GM23338 (cell line): ENCODE measurements at regions not wholly inside any gene's neighbourhood (a gene's known extent, or its start where the extent isn't known, plus 50 kb on each side); places are given as distances from the start of the nearest gene placed in this dataset.

ENCODE experiments used
- ATAC-seq: fragments of 200-7000 bp; cut with Tn5 transposase; 3 replicates; pipeline ENCODE4 v1.9.1; 2020
- DNase-seq: peaks from one replicate; pipeline ENCODE4 v3.0.0-alpha.2; 2015; ENCODE audit warnings: low spot score
- H2AFZ ChIP-seq: fragments of 200-600 bp; sonication (generic); 2 replicates; pipeline ENCODE4 v1.8.0; 2016; ENCODE audit warnings: antibody characterized with exemption, mild to moderate bottlenecking, moderate library complexity
- H3F3A ChIP-seq: fragments of 200-600 bp; sonication (generic); replicated peaks from 2 replicates; pipeline ENCODE4 v1.8.0; 2017; ENCODE audit warnings: antibody characterized with exemption, mixed run types, low read depth
- H3K27ac ChIP-seq: fragments of 200-600 bp; sonication (generic); 2 replicates; pipeline ENCODE4 v1.6.1; 2016; ENCODE audit warnings: low read depth
- H3K27me3 ChIP-seq: fragments of 200-600 bp; sonication (generic); 2 replicates; pipeline ENCODE4 v1.8.0; 2016; ENCODE audit warnings: mild to moderate bottlenecking, mixed run types, moderate library complexity; ENCODE audit not compliant: insufficient read depth
- H3K36me3 ChIP-seq: fragments of 200-600 bp; sonication (generic); 2 replicates; pipeline ENCODE4 v1.8.0; 2016; ENCODE audit warnings: mild to moderate bottlenecking; ENCODE audit not compliant: insufficient read depth
- H3K4me1 ChIP-seq: fragments of 200-600 bp; sonication (generic); 2 replicates; pipeline ENCODE4 v1.8.0; 2016; ENCODE audit warnings: mild to moderate bottlenecking, moderate library complexity; ENCODE audit not compliant: insufficient read depth
- H3K4me2 ChIP-seq: fragments of 200-600 bp; sonication (generic); 2 replicates; pipeline ENCODE4 v1.7.1; 2017; ENCODE audit warnings: mixed run types
- H3K4me3 ChIP-seq: fragments of 200-600 bp; sonication (generic); 2 replicates; pipeline ENCODE4 v1.6.1; 2016; ENCODE audit warnings: mixed run types
- H3K79me2 ChIP-seq: fragments of 200-600 bp; sonication (generic); replicated peaks from 2 replicates; pipeline ENCODE4 v1.8.0; 2017; ENCODE audit warnings: mild to moderate bottlenecking; ENCODE audit not compliant: insufficient read depth
- H3K9me2 ChIP-seq: fragments of 200-600 bp; sonication (generic); 2 replicates; pipeline ENCODE4 v1.8.0; 2017; ENCODE audit not compliant: insufficient read depth
- H4K20me1 ChIP-seq: fragments of 200-600 bp; sonication (generic); replicated peaks from 2 replicates; pipeline ENCODE4 v1.8.0; 2017; ENCODE audit warnings: mild to moderate bottlenecking; ENCODE audit not compliant: insufficient read depth
- H3K27ac Mint-ChIP-seq: 2 replicates; pipeline ENCODE4 v1.8.0; 2020; ENCODE audit warnings: inconsistent platforms, mild to moderate bottlenecking, moderate library complexity, mixed read lengths
- H3K27me3 Mint-ChIP-seq: 3 replicates; pipeline ENCODE4 v1.8.0; 2022; ENCODE audit warnings: low read depth, mild to moderate bottlenecking, moderate library complexity, mixed read lengths, inconsistent platforms; ENCODE audit not compliant: insufficient read depth, poor library complexity
- H3K36me3 Mint-ChIP-seq: 3 replicates; pipeline ENCODE4 v1.8.0; 2021; ENCODE audit warnings: low read depth, mild to moderate bottlenecking, inconsistent platforms, moderate library complexity, mixed read lengths
- H3K4me1 Mint-ChIP-seq: 3 replicates; pipeline ENCODE4 v1.8.0; 2020; ENCODE audit warnings: mild to moderate bottlenecking, inconsistent platforms, mixed read lengths
- H3K4me3 Mint-ChIP-seq: 3 replicates; pipeline ENCODE4 v1.8.0; 2021; ENCODE audit warnings: moderate library complexity, mild to moderate bottlenecking, inconsistent platforms, mixed read lengths
- H3K9me3 Mint-ChIP-seq: 3 replicates; pipeline ENCODE4 v1.8.0; 2020; ENCODE audit warnings: moderate library complexity, mild to moderate bottlenecking, inconsistent platforms, mixed read lengths
- CREB1 ChIP-seq: fragments of 250-450 bp; sonication (Bioruptor Pico); IDR thresholded peaks from 2 replicates; pipeline ENCODE4 v1.5.0; 2020; ENCODE audit warnings: low read depth, mild to moderate bottlenecking, moderate library complexity
- EZH2 ChIP-seq: fragments of 200-600 bp; sonication (generic); IDR thresholded peaks from one replicate; pipeline ENCODE4 v1.8.0; 2017; ENCODE audit warnings: antibody characterized with exemption, mild to moderate bottlenecking, low read depth; ENCODE audit not compliant: unreplicated experiment
- EZH2phosphoT487 ChIP-seq: fragments of 200-600 bp; sonication (generic); IDR thresholded peaks from one replicate; pipeline ENCODE4 v1.8.1; 2018; ENCODE audit warnings: antibody characterized with exemption; ENCODE audit not compliant: unreplicated experiment
- JUNB ChIP-seq: IDR thresholded peaks from one replicate; pipeline ENCODE4 v1.6.1; 2016; ENCODE audit warnings: antibody characterized with exemption; ENCODE audit not compliant: unreplicated experiment
- NANOG ChIP-seq: IDR thresholded peaks from 2 replicates; pipeline ENCODE4 v1.6.1; 2016; ENCODE audit warnings: antibody characterized with exemption, borderline replicate concordance
- POLR2AphosphoS5 ChIP-seq: IDR thresholded peaks from 2 replicates; pipeline ENCODE4 v1.6.1; 2016; ENCODE audit warnings: antibody characterized with exemption, low read depth
- ZNF114 ChIP-seq: fragments of 250-450 bp; sonication (Bioruptor Pico); IDR thresholded peaks from 2 replicates; pipeline ENCODE4 v1.5.0; 2020; ENCODE audit warnings: mild to moderate bottlenecking, moderate library complexity
- ZNF331 ChIP-seq: fragments of 250-450 bp; sonication (Bioruptor Pico); IDR thresholded peaks from 2 replicates; pipeline ENCODE4 v1.5.0; 2020; ENCODE audit warnings: low read depth, mild to moderate bottlenecking, moderate library complexity
- TF ChIP-seq, protein P1 (sequence below): IDR thresholded peaks from 2 replicates; pipeline ENCODE4 v1.6.1; 2016; ENCODE audit warnings: antibody characterized with exemption

DNA sequence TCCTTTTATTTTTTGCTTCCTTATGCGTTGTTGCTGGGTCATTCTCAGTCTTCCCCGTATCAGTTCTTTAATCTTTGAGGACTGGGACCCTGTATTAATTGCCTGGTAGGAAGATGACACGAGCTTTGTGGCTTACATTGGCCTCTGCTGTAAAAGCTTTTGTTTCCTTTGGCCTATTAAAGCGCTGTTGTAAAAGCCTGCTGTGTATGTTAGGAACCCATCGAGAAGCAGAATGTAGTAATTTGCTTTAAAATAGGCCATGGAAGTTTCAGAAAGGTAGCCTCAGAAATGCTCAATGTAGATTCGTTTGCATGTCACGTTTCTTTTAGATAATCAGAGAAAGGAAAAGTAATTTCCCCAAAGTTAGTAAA, 257.5 kb upstream of the STARD13 start:
- H3K36me3 Mint-ChIP-seq, result peaks cover 2% of the 10 kb centered on the region; the same call in 1 of the 3 replicates
- H3K4me2 ChIP-seq, result peak overlapping the region; percentile 61
- H3K79me2 ChIP-seq, result no peaks in the 10 kb centered on the region
- H3F3A ChIP-seq, result peaks cover 7% of the 10 kb centered on the region; the same call in 1 of the 2 replicates
- TF ChIP-seq JUNB, result no peak
- TF ChIP-seq, protein P1, sequence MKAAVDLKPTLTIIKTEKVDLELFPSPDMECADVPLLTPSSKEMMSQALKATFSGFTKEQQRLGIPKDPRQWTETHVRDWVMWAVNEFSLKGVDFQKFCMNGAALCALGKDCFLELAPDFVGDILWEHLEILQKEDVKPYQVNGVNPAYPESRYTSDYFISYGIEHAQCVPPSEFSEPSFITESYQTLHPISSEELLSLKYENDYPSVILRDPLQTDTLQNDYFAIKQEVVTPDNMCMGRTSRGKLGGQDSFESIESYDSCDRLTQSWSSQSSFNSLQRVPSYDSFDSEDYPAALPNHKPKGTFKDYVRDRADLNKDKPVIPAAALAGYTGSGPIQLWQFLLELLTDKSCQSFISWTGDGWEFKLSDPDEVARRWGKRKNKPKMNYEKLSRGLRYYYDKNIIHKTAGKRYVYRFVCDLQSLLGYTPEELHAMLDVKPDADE, result no peak
- no peak for TF ChIP-seq ZNF331 (CRISPR knock-in tag)
- TF ChIP-seq NANOG, result peak; percentile 62
- TF ChIP-seq POLR2AphosphoS5, result peak; percentile 45; the same call in 1 of the 2 replicates
- no peak for TF ChIP-seq CREB1
- H2AFZ ChIP-seq, result no peak overlapping the region
- peak overlapping the region; percentile 100 for H3K27ac Mint-ChIP-seq
- H3K4me1 Mint-ChIP-seq, result peaks cover 42% of the 10 kb centered on the region
- ATAC-seq, result peak; percentile 65
- H3K4me3 ChIP-seq, result peak overlapping the region; percentile 63
- no peaks in the 10 kb centered on the region; the same call in 2 of the 3 replicates for H3K9me3 Mint-ChIP-seq
- peak; percentile 74 for DNase-seq
- H3K27me3 Mint-ChIP-seq, result peaks cover 9% of the 10 kb centered on the region
- H4K20me1 ChIP-seq, result no peaks in the 10 kb centered on the region
- no peaks in the 10 kb centered on the region for H3K9me2 ChIP-seq
- H3K27ac ChIP-seq, result peak overlapping the region; percentile 100
- no peaks in the 10 kb centered on the region for H3K36me3 ChIP-seq
- no peaks in the 10 kb centered on the region for H3K27me3 ChIP-seq
- peak overlapping the region; percentile 91 for H3K4me3 Mint-ChIP-seq
- peaks cover 33% of the 10 kb centered on the region for H3K4me1 ChIP-seq

DNA sequence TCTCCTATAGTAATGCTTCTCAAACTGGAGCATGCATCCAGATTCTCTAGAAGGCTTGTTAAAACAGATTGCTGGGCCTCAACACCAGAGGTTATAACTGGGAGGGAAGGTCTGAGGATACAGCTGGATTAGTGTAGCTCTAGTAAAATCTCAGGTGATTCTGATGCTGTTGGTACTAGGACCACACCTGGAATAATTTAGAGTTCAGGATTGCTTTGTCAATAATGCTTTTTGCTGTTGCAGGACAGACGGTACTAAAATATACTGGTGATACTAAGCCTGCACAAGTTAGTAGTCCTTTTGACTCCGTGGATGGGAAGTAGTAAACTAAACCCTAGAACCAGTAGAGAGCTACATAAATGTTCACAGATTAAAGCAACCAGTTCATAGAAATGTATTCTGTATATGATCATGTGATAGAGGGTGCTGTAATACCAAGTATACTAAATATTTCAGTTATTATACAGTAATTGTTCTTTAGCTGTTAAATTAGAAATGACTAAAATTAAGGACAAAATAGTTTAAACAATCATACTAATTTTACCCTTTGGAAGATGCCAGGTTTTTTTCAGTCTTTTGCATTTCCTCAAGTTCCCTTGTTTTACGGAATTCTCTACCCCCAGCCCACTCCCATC, 258.2 kb upstream of the STARD13 start:
- TF ChIP-seq JUNB (no peak), ZNF114 (CRISPR knock-in tag) (no peak), POLR2AphosphoS5 (no peak), EZH2 (no peak), EZH2phosphoT487 (no peak), NANOG (no peak)
- no peaks in the 10 kb centered on the region for H3K36me3 ChIP-seq
- DNase-seq (peak; percentile 32), ATAC-seq (peak; percentile 11)
- peak overlapping the region; percentile 63 for H3K4me3 ChIP-seq
- no peaks in the 10 kb centered on the region for H3K79me2 ChIP-seq
- Mint-ChIP-seq H3K36me3 (peaks cover 2% of the 10 kb centered on the region; the same call in 1 of the 3 replicates), H3K27me3 (peaks cover 9% of the 10 kb centered on the region), H3K4me1 (peaks cover 37% of the 10 kb centered on the region), H3K4me3 (peak overlapping the region; percentile 91), H3K27ac (peak overlapping the region; percentile 100), H3K9me3 (no peaks in the 10 kb centered on the region; the same call in 2 of the 3 replicates)
- H3K27ac ChIP-seq, result peak overlapping the region; percentile 100
- no peaks in the 10 kb centered on the region for H4K20me1 ChIP-seq
- H2AFZ ChIP-seq, result no peak overlapping the region
- H3K27me3 ChIP-seq, result no peaks in the 10 kb centered on the region
- H3K9me2 ChIP-seq, result no peaks in the 10 kb centered on the region
- H3F3A ChIP-seq, result peaks cover 7% of the 10 kb centered on the region; the same call in 1 of the 2 replicates
- H3K4me2 ChIP-seq, result peak overlapping the region; percentile 61
- peaks cover 33% of the 10 kb centered on the region for H3K4me1 ChIP-seq

DNA sequence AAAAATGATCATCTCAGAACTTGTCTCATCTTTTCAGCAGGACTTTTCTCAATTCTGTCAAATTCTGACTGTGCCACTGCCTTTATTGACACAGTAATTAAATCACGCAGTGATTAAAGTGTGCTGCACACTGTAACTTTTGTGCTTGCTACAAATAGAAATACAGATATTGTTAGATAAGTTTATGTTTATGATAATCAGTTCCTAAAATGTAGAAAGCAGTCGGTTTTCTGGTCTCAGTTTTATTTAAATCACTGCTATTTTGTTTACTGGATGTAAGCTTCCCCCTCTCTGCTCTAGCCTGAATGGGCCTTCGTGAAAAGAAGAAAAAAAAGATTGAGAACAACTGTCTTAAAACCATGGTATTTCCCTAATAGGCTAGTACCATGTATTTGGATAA, 258.8 kb upstream of the STARD13 start:
- Histone ChIP-seq H3K4me1 (peaks cover 33% of the 10 kb centered on the region), H3K27ac (peak overlapping the region; percentile 100; the same call in 1 of the 2 replicates), H3K4me2 (peak overlapping the region; percentile 61), H3K4me3 (peak overlapping the region; percentile 63), H3F3A (peaks cover 7% of the 10 kb centered on the region; the same call in 1 of the 2 replicates), H2AFZ (no peak overlapping the region), H3K79me2 (no peaks in the 10 kb centered on the region), H4K20me1 (no peaks in the 10 kb centered on the region), H3K27me3 (no peaks in the 10 kb centered on the region), H3K36me3 (no peaks in the 10 kb centered on the region), H3K9me2 (no peaks in the 10 kb centered on the region)
- no peak for ATAC-seq
- Mint-ChIP-seq H3K9me3 (no peaks in the 10 kb centered on the region; the same call in 2 of the 3 replicates), H3K36me3 (peaks cover 2% of the 10 kb centered on the region; the same call in 1 of the 3 replicates), H3K4me1 (peaks cover 37% of the 10 kb centered on the region), H3K4me3 (peak overlapping the region; percentile 91), H3K27ac (peak overlapping the region; percentile 100), H3K27me3 (peaks cover 9% of the 10 kb centered on the region)
- no peak for DNase-seq
- TF ChIP-seq JUNB, result no peak
